Fibroblast of pulmonary artery (primary cell): ENCODE measurements at regions not wholly inside any gene's neighbourhood (a gene's known extent, or its start where the extent isn't known, plus 50 kb on each side); places are given as distances from the start of the nearest gene placed in this dataset.

Source experiments
- DNase-seq: peaks from one replicate; pipeline ENCODE4 v3.0.0-alpha.2; 2010; ENCODE audit warnings: low read depth
- H3K4me3 ChIP-seq: replicated peaks from 2 replicates; pipeline ENCODE4 v1.5.1; 2011; ENCODE audit warnings: low read depth, mild to moderate bottlenecking, control low read depth, low read length, moderate library complexity
- CTCF ChIP-seq: IDR thresholded peaks from 2 replicates; pipeline ENCODE4 v1.5.1; 2011; ENCODE audit warnings: mild to moderate bottlenecking, control low read depth, low read length, inconsistent platforms; ENCODE audit errors: missing control alignments

DNA sequence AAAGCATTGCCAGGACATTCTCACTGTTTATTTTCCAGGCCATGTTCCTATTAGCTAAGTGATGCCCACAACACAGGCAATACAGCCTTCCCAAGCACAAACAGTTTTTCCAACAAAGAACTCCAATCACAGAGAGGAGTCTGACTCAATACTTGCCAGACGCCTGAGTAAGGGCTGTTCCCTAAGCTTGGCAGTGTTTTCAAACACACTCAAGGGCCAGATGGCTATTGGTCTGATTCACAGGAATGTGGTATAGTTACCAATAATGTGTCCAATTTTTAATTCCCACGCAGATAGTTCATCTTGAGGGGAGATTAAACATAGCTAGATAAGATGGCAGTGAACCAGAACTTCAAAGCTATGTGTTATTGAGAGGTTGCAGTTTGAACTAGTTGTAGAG is 381.0 kb downstream of the SNAPC1 start:
- no peak overlapping the region for H3K4me3 ChIP-seq
- DNase-seq = peak; percentile 54
- TF ChIP-seq CTCF = no peak

- peak; percentile 22 for DNase-seq
- no peak overlapping the region for H3K4me3 ChIP-seq
- no peak for TF ChIP-seq CTCF
These were observed 382.6 kb downstream of the SNAPC1 start for GRCh38 chr14:62144863-62145262.

GRCh38 chr14:62146030-62146429 is 383.8 kb downstream of the SNAPC1 start:
- no peak for TF ChIP-seq CTCF
- no peak overlapping the region for H3K4me3 ChIP-seq
- no peak for DNase-seq

GRCh38 chr14:62156052-62156451 is 393.8 kb downstream of the SNAPC1 start:
- no peak for DNase-seq
- no peak for TF ChIP-seq CTCF
- no peak overlapping the region for H3K4me3 ChIP-seq

DNA sequence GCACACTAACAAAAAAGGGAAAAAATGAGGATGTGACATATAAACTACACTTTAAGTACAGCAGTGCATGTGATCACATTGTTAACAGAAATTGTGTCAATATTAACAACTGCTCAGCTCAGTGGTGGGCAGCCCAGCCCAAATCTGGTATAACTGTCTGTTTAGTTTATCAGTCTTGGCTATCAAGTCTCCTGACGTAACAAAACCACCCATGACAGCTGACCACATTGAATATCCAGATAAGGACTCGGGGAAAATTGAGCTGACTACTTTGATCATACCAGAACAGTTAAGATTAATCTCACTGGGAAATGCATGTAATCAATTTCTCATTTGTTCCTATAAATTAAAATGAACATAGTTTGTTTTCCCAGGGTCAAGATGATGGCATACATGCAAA is 396.6 kb downstream of the SNAPC1 start:
- no peak overlapping the region for H3K4me3 ChIP-seq
- TF ChIP-seq CTCF = no peak
- no peak for DNase-seq

- no peak overlapping the region for H3K4me3 ChIP-seq
- no peak for TF ChIP-seq CTCF
- DNase-seq = no peak
These were observed 397.1 kb downstream of the SNAPC1 start for GRCh38 chr14:62159314-62159713.

- no peak overlapping the region for H3K4me3 ChIP-seq
- peak; percentile 93 for TF ChIP-seq CTCF
- DNase-seq = peak; percentile 67
These were observed 400.9 kb downstream of the SNAPC1 start for GRCh38 chr14:62162998-62163589.
